ENCODE measurements at regions not wholly inside any gene's neighbourhood (a gene's known extent, or its start where the extent isn't known, plus 50 kb on each side); places are given as distances from the start of the nearest gene placed in this dataset.
A peak's percentile ranks its signal among the peaks of the same experiment; 100 is the strongest.

DNA sequence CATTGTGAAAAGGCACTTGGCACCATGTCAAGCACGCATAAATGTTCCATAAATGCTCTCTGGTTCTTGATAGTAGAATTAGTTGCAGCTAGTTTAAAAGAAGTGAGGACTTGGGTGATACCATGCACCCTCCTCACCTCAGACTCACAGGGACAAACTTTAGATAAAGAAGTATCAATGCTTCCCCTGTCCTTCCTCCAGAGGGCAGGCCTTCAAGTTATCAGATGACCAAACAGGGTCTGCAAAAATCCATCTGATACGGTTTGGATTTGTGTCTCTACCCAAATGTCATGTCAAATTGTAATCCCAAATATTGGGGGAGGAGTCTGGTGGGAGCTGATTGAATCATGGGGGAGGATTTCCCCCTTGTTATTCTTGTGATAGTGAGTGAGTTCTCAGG is 54.1 kb downstream of the C1QL2 start:
- intact Hi-C loops (cut with DNase I): no loop called here
- ATAC-seq (ENCODE audit: poor library complexity) (no peak), DNase-seq (no peak)

GRCh38 chr2:119102964-119103363 is 55.6 kb downstream of the C1QL2 start:
- intact Hi-C loops (cut with DNase I): no loop called here
- no peak for DNase-seq
- ATAC-seq (ENCODE audit: poor library complexity): no peak

DNA sequence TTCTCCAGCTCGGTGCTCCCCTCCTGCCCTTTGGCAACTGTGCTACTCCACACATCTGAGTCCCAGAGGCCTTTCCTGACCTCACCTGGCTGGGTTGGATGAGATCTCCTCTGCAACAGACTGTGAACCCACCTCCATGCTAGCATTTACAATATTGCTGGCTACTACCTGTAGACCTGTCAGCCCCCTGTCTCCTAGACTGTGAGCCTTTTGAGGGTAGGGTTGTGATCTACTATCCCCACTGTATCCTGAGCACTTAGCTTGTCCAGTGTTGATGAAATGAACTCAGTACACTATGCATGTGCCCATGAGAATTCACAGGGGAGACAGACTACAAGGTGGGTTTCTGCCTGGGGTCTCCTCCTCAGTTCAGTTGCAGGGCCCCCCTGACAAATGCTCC is 70.1 kb downstream of the C1QL2 start:
- ATAC-seq (ENCODE audit: poor library complexity) (no peak), DNase-seq (no peak)
- intact Hi-C loops (cut with DNase I): no loop called here

DNA sequence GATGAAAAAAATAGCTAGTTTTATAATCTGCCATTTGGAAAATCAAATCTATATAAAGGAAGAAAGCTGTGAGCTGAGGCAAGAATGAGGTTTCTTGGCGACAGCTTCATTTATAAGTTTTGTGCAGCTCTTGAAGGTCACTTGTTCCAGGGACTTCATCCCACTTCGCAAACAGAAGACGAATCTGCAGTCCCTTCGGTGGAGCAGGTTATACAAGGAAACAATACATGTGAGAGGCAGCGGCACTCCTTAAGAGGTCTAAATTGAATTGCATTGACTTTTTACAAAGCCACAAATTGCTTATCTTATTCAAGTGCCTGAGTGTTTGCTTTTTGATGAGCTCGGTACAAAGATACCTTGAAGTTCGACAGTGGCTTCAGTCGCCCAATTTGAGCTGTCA is 72.2 kb downstream of the C1QL2 start:
- ATAC-seq (ENCODE audit: poor library complexity) (no peak), DNase-seq (no peak)
- intact Hi-C loops (cut with DNase I): no loop called here

DNA sequence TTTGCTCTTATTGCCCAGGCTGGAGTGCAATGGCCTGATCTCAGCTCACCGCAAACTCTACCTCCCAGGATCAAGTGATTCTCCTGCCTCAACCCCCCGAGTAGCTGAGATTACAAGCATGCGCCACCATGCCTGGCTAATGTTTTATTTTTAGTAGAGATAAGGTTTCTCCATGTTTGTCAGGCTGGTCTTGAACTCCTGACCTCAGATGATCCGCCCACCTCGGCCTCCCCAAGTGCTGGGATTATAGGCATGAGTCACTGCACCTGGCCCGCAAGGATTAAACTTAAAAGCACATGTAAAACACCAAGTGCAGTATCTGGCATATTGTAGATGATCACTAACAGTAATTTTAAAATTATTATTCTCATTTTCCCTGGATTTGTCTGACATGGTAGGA is 72.9 kb downstream of the C1QL2 start:
- intact Hi-C loops (cut with DNase I): no loop called here
- ATAC-seq (ENCODE audit: poor library complexity): no peak
- DNase-seq: no peak

DNA sequence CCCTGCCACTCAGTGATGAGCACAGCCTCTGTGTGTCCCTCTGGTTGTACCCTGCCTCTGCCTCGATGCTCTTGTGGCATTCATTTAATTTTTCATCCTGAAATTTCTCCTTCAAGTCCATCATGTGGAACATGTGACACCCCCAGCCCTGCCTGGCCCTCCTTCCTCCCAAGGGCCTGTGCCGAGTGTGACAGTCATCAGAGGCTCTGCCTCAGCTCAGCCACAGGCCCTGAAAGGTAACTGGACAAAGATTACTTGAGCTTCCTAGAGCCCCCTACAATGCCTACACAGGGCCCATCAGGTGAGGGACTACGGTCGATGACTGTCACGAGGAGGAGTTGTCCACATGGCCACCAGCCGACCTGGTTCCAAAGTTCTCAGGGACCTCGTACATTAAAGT is 75.1 kb downstream of the C1QL2 start:
- ATAC-seq (ENCODE audit: poor library complexity): no peak
- no peak for DNase-seq

GRCh38 chr2:119082821-119083400 is 75.6 kb downstream of the C1QL2 start:
- intact Hi-C loops (cut with DNase I): no loop called here
- no peak for ATAC-seq (ENCODE audit: poor library complexity)
- no peak for DNase-seq

More for the DNA sequence above, 75.1 kb downstream of the C1QL2 start:
- intact Hi-C loops (cut with DNase I): no loop called here

GRCh38 chr2:119078796-119079195 is 79.8 kb downstream of the C1QL2 start:
- intact Hi-C loops (cut with DNase I): no loop called here
- ATAC-seq (ENCODE audit: poor library complexity) (no peak), DNase-seq (no peak)

DNA sequence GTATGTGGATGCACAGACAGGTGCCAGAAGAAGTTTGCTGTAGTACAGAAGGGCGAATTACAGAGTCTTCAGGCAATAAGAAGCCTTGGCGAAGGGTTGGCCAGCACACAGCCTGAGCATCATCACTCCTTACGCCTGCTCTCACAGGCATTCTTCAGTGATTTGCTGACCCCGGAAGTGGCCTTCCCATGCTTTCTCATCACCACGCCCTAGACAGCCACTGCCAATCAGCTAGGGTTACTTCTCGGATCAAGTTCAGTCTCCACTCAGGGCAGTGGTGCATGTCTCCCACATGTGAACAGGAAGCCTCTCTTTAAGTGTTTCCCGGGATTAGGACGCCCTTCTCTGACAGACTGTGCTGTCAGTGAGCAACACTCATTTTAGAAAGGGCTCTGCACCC is 81.8 kb downstream of the C1QL2 start:
- ATAC-seq (ENCODE audit: poor library complexity) (no peak), DNase-seq (no peak)
- intact Hi-C loops (cut with DNase I): no loop called here

DNA sequence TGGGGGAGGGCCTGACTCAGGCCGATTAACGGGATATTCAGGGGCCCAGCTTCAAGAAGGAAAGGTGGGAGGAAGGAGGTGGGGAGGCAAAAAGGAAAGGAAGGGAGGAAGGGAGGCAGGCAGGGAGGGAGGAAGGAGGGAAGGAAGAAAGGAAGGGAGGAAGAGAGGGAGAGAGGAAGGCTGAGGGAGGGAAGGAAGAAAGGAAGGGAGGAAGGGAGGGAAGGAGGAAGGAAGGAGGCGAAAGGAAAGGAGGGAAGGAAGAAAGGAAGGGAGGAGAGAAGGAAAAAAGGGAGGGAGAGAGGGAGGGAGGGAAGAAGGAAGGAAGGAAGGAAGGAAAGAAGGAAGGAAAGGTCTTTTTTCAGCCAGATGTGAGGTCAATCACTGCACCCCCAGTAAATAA is 85.3 kb downstream of the C1QL2 start:
- intact Hi-C loops (cut with DNase I): no loop called here
- ATAC-seq (ENCODE audit: poor library complexity): no peak
- no peak for DNase-seq

- DNase-seq (no peak), ATAC-seq (ENCODE audit: poor library complexity) (peak; percentile 55)
- intact Hi-C loops (cut with DNase I): no loop called here
These were observed 87.1 kb downstream of the C1QL2 start for GRCh38 chr2:119071476-119071875.

GRCh38 chr2:119069781-119070180 is 88.8 kb downstream of the C1QL2 start:
- no peak for DNase-seq
- no peak for ATAC-seq (ENCODE audit: poor library complexity)
- intact Hi-C loops (cut with DNase I): no loop called here

DNA sequence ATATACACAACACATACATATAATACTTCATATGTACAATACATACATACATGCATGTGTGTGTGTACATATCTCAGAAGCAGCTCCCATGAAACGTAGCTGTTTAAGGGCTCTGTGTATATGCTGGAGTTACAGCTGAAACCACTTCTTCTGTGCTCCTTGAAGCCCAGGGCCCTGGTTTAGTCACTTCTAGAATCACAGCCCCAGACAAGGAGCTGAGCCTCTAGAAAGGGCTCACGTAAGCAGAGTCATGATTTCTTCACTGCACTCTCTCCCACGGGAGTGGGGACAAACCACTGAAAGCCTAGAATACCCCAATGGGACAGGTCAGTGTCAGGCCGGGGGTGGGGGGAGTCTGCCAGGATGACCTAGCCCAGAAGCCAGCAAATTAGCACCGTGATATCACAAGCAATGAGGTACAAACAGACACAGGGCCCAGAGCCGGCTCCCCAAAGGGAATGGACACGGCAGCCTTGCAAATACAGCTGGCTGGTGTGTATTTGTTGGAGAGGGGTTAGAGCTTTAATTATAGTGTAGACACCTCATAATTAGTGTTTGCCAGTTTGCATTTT is 90.3 kb downstream of the C1QL2 start:
- no peak for DNase-seq
- intact Hi-C loops (cut with DNase I): no loop called here
- no peak for ATAC-seq (ENCODE audit: poor library complexity)

GRCh38 chr2:119066272-119066804 is 92.2 kb downstream of the C1QL2 start:
- intact Hi-C loops (cut with DNase I): no loop called here
- ATAC-seq (ENCODE audit: poor library complexity) (no peak), DNase-seq (no peak)

DNA sequence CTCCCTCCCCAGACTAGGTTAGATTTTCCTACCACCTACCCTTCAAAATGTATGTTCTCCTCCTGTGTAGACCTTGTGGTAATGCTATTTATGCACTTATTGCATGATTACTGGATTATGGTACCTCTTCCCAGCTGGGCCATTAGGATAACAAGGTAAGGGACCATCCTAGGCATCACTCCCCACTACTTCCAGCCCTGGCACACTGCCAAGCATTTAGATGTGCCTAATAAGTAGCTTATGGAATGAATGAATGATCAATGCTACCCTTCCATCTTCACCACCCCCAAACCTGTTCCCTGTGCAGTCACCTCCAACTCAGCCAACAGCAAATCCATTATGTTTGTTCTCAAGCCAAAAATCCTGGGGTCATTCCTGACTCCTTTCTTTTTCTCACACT is 93.4 kb downstream of the C1QL2 start:
- DNase-seq (no peak), ATAC-seq (ENCODE audit: poor library complexity) (no peak)
- intact Hi-C loops (cut with DNase I): no loop called here

DNA sequence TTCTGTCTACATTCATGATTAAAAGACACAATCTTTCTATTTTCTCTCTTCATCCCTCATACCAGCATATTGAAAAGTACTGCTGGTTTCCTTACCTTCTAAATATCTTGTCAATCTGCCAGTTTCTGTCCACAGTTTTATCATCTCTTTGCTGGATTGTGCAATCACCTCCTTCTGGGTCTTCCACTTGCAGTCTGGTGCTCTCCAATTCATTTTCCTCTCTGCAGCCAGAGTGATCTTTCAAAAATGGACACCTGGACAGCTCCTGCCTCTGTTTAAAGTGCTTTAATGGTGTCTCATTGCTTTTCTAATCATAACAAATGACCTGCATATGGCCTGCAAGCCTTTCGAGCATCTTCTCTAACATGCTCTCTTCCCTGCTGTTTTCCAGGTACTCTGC is 94.0 kb downstream of the C1QL2 start:
- intact Hi-C loops (cut with DNase I): no loop called here

DNA sequence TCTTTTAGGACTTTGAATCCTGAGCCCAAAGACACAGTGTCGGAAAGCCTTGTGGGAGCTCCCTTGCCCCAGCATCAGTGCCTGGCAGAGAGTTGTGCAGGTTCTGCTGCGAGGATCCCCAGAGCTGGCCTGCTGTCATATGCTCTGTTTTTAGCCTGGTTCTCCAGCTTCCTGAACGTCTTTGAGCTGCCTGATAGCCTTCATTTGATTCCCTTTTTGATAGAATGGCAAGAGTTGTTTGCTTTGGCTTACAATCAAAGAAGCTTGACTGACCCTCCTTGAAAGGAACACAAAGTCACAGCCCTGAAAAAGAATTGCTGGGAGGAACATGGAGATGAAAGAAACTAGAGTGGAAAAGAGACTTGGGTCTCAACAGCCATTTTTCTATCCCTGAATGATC is 95.4 kb downstream of the C1QL2 start:
- no peak for DNase-seq
- ATAC-seq (ENCODE audit: poor library complexity): no peak
- intact Hi-C loops (cut with DNase I): no loop called here

More for the DNA sequence above, 94.0 kb downstream of the C1QL2 start:
- ATAC-seq (ENCODE audit: poor library complexity) (no peak), DNase-seq (no peak)

- no peak for ATAC-seq (ENCODE audit: poor library complexity)
- no peak for DNase-seq
- intact Hi-C loops (cut with DNase I): no loop called here
These were observed 95.9 kb downstream of the C1QL2 start for GRCh38 chr2:119062652-119063051.

DNA sequence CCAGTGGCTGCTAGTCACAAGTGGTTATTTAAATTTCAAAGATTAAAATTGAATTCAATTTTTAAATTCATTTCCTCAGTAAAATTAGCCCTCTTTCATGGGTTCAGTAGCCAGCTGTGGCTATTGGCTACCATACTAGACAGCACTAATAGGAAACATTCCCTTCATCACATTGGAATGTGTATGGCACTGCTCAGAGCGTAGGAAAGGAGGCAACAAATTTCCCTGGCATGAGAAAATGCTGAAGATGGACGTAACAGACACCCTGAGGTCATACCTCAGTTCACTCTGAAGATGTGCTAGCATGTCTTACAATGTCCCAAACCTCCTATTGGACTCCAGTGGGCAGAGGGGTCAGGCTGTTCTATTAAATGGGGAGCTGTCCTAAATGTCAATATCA is 96.4 kb downstream of the C1QL2 start:
- ATAC-seq (ENCODE audit: poor library complexity): no peak
- intact Hi-C loops (cut with DNase I): no loop called here
- DNase-seq: no peak

GRCh38 chr2:119059940-119060339 is 98.6 kb downstream of the C1QL2 start:
- intact Hi-C loops (cut with DNase I): no loop called here
- DNase-seq (no peak), ATAC-seq (ENCODE audit: poor library complexity) (no peak)

DNA sequence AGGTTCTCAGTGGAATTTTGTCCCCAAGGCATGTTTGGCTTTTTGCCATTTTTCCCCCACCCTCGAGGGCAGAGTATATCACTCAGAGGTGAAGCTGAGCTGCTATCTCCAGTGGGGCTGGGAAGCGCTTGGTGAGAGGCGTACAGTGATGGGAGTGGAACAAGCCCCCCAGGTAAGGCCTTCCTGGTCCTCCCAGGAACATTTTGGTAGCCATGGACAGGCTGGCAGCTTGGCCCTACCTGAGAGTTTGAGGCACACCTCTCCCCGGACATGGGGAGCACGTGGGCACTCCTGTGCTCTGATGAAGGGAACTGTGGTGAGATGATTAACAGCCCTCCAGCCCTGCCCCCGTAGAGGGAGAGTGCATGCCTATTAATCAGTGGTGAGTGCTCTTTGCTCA is 99.3 kb downstream of the C1QL2 start:
- DNase-seq (no peak), ATAC-seq (ENCODE audit: poor library complexity) (no peak)
- intact Hi-C loops (cut with DNase I): no loop called here

All from Right ventricle myocardium superior (tissue), 1 donor.